Tongue (tissue), 1 donor: ENCODE measurements at regions not wholly inside any gene's neighbourhood (a gene's known extent, or its start where the extent isn't known, plus 50 kb on each side); places are given as distances from the start of the nearest gene placed in this dataset.
A peak's percentile ranks its signal among the peaks of the same experiment; 100 is the strongest.
"Not testable (repeated sequence)": the region's sequence is repeated elsewhere in the genome, so short reads cannot be mapped to it uniquely, and the experiment has no call there.

Experiments used
- DNase-seq: peaks from one replicate; pipeline ENCODE4 v3.0.0-alpha.2; 2015

- DNase-seq, result no peak
Measured at GRCh38 chr6:134821928-134822864, 127.7 kb downstream of the ALDH8A1 start.

DNA sequence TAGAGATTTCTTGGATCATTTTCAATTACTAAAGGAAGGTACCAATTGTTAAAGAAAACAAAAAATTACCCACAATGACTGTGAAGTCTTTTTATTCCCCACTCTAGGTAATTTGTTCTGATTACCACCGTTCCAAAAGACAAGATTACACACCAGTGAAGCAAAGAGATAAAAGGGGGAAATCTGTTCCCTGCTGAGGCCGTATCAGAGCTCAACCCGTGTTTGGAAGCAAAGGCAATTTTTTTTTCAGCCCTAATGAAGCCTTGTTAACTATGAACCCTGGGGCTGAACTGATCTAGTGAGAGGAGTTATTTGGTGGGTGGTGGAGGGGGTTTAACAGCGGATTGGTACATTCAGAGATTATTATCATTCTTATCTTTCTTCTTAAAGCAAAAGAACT is 128.5 kb downstream of the ALDH8A1 start:
- DNase-seq, result no peak

DNA sequence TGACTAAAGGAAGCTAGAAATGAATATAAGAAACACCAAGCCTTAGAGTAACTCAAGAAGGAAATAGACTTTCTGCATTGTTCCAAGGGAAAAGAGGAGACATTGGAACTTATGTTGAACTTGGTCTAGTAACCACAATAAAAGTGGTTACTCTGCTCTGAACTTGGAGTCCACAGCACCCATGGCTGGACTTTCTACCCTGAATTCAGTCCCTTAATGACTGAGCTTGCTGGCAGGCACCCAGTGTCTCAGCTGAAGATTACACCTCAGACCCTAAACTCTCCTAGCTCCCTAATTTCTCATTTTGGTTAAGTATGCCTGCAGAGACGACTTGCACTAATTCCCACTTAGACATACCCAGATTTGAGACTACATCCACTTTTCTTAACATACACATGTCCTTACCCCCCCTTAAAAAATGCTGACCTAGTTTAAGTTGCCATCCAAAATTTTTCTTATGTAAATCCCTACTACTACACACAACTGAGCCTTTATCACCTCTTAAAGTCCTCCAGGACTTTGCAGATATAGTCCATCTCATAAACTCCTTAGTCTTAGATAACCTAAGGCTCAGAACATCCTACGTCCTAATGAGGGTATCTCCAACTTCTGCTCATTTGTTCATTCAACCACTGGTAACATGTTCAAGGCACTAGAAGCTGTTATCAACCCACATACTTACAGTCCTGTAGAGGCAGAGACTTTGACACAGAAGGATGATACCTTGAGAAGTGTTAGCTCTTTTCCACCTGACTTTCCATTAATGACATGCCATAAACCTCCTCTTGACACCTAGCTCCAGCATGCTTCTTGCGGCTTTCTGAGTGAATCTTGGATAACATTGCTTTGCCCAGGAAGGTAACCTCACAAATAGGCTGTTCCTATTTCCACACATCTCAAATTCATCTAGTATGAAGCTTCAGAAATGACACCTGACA is 129.8 kb downstream of the ALDH8A1 start:
- DNase-seq, result no peak

- DNase-seq, result no peak
Measured at GRCh38 chr6:134819236-134819635, 130.7 kb downstream of the ALDH8A1 start.

DNA sequence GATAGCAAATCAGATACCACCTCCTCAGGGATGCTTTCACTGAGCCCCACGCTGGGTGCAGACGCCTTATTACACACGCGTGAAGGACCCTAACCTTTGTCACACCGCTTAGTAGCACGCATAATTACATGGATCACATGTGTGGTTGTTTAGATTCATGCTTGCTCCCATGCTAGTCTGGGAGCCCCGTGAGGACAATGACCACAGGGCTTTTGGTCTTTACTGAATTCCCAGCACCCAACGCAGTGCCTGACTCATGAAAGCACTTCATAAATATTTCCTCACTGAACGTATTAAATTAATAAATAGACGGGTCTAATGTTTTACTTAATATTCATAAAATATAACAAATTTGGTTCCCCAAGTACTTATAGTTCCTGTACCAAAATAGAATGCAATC is 132.5 kb downstream of the ALDH8A1 start:
- no peak for DNase-seq

DNA sequence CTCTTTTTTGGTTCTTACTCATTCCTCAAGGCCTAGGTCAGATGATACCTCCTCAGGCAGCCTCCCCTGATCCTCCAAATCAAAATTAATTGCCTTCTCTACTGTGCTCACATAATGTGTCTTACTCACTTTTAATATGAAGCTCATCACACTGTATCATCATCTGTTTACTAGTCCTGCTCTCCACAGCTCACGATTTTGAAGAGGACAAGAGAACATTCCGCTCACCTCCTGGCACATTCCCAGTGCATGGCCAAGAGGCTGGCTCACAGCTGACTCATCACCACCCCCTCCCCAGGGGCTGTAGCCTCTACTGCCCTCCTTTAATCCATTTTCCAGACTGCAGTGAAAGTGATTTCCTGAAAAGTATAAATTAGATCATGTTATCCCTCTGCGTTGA is 133.1 kb downstream of the ALDH8A1 start:
- no peak for DNase-seq

DNA sequence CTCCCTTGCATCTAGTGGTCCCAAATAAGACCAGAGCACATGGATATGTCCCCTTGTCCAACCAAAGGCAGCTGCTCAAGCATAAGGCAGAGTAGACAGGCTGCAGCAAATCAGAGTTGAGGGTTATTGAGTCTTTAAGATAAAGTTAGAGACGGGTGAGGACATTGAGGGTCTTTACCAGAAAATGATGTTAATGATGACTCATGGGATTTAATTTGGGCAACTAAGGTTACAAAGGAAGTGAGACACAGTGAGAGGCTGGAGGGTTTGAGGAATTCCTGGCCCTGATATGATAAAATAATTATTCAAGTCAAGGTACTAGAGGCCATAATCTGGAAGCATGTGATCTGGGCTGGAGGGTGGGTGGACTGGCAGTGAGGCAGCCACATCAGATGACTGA is 133.6 kb downstream of the ALDH8A1 start:
- no peak for DNase-seq

DNA sequence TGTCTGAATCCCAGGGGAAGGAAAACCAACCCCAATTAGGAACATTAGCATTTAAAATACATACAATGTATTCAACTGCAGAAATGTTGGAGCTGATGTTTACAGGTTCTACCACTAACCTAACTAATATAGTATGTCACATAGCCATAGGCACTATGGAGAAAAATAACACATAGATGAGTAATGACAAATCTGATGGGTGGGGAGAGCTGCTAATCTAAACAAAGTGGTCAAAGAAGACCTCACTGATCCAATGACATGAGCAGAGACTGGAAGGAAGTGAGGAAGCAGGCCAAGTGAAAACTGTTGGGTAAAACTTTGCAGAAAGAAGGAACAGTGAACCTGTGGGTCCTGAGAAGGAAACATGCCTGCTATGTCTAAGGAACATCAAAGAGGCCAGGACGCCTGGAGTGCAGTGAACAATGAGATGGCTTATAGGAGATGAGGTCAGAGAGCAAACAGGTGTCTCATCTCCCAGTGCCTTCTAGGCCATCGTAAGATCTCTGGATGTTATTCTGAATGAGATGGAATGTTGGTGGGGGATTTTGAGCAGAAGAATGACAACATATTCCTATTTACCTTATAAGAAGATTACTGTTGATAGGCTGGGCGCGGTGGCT is 135.7 kb downstream of the ALDH8A1 start:
- DNase-seq, result no peak

GRCh38 chr6:134813146-134813545 is 136.8 kb downstream of the ALDH8A1 start:
- DNase-seq, result no peak

DNA sequence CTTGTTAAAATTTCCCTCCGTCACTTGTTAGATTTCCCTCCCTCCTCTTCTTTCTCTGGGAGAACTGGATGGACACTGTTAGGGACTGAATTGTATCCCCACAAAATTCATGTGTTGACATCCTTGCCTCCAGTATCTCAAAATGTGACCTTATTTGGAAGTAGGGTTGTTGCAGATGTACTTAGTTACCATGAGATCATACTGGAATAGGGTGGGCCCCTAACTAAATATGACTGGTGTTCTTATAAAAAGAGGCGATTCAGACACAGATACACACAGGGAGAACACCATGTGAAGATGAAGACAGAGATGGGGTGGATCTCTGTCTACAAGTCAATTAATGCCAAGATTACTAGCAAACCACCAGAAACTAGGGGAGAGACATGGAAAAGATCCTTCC is 139.5 kb downstream of the ALDH8A1 start:
- no peak for DNase-seq

- DNase-seq, result no peak
Measured at GRCh38 chr6:134809130-134809529, 140.8 kb downstream of the ALDH8A1 start.

- DNase-seq, result no peak
Measured at GRCh38 chr6:134806180-134806798, 143.6 kb downstream of the ALDH8A1 start.

DNA sequence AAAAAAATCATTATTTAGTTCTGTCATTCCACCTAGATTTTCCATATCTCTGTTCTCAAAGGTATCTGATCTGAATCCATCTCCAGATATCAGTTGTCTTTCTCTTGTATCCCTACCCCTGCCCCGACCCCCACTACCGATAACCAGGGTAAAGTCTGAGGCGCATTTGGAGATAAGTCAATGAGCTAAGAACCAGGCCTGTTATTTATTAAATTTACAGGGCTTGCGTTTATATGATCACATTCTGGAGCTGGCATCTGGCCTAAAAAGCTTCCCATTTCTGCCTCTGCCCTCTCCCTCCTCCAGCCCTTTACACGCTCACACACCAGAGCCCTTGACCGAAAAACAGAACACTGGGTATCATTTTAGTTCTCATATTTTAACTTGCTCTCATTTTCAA is 144.7 kb downstream of the ALDH8A1 start:
- DNase-seq, result no peak

DNA sequence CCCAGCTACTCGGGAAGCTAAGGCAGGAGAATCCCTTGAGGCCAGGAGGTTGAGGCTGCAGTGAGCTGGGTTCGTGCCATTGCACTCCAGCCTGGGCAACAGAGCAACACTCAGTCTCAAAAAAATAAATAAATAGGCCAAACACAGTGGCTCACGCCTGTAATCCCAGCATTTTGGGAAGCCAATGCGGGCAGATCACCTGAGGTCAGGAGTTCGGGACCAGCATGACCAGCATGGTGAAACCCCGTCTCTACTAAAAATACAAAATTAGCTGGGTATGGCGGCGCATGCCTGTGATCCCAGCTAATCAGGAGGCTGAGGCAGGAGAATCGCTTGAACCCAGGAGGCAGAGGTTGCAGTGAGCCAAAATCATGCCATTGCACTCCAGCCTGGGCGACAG is 145.6 kb downstream of the ALDH8A1 start:
- DNase-seq, result not testable (repeated sequence)

GRCh38 chr6:134802426-134803058 is 147.4 kb downstream of the ALDH8A1 start:
- DNase-seq, result no peak

DNA sequence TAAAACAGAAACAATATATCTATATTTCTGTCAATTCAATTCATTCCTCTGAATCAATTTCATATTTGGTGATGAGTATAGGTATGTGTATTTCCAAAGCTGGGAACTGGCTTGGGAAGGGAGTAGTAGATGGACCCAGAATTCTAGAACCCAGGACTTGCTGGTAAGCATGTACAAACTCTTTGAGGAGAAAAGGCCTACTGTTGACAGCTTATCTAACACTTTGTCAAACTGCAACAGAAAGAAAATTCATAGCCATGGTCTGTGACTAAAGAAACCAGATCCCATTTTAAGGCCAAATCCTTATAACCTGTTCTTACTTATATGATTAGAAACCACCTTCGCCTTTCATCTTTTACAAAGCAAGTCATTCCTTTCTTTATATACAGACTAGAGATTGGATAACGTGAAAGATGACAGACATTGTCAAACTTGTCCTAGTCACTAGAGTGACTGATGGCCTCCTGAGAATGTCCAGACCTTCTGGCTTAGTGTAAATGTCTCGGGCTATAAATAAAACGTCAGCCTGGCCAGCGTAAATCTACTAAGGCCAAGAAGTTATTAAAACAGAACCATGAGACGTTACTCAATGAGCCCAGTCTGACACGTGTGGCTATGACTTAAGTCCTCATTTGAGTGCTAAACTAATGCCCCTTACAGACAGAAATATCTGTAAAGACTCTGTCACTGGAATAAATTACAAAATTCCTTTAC is 152.3 kb downstream of the ALDH8A1 start:
- peak; percentile 22 for DNase-seq

DNA sequence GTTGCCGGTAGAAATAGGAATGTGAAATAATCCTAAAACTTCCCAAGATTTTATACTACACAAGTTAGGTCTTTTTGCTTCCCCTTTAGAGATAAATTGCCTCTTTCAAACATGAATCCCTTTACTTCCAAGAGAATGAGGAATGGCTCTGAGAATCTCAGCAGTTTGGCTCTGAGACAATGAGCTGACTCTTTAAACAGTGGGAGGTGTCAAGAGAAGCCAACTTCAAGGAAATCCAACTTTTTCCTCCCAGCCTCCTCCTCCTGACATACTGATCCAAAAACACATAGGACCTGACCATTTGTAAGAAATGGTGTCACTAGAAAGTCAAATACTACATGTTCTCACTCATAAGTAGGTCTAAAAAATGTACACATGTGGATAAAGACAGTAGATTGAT is 154.2 kb downstream of the ALDH8A1 start:
- DNase-seq, result no peak

GRCh38 chr6:134795001-134795400 is 154.9 kb downstream of the ALDH8A1 start:
- DNase-seq, result no peak

GRCh38 chr6:134791243-134791843 is 158.6 kb downstream of the ALDH8A1 start:
- not testable (repeated sequence) for DNase-seq

DNA sequence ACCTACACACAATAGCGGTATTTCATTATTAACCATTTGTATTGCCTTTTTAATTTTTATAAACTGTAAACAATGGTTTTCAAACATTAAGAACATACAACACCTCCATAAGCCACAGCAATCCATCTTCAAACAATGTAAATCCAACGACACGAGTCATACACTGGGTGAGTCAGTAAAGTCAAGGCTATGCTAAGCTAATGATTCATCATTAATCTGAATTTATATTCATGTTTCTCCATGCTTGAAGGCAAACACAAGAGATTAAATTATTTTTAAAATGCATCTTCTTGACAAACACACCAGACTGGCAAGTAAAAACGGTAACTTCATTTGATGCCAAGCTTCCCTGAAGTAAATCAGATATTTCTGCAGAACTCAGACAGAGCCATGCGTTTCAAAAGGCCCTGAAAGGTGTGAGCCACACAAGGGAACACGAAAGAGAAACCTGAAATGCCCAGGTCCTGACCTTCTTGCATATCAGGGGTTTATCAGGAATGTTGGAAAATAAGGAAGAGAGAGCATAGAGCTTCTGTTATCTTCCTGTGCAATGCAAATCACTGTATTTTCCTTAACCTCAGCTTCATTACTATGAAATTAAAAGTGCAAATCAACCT is 162.5 kb downstream of the ALDH8A1 start:
- no peak for DNase-seq
